ENCODE measurements at regions not wholly inside any gene's neighbourhood (a gene's known extent, or its start where the extent isn't known, plus 50 kb on each side); places are given as distances from the start of the nearest gene placed in this dataset.

GRCh38 chr15:69852482-69852881 lies 245.2 kb downstream of the TLE3 start:
- Histone ChIP-seq H3K9me3 (no peaks in the 10 kb centered on the region), H3K4me1 (no peaks in the 10 kb centered on the region), H3K36me3 (no peaks in the 10 kb centered on the region), H3K4me3 (no peak overlapping the region), H3K27me3 (peaks cover 0 to 3% of the 10 kb centered on the region in 2 donors), H3K27ac (no peak overlapping the region)
- intact Hi-C loops (cut with DNase I; ENCODE audit: low total_unique reads) = no loop called here
- DNase-seq = no peak
- TF ChIP-seq CTCF (IDR thresholded peaks at IDR 0.05) = no peak

- Histone ChIP-seq H3K9me3 (no peaks in the 10 kb centered on the region), H3K27ac (no peak overlapping the region), H3K4me3 (no peak overlapping the region), H3K27me3 (peaks cover 0 to 7% of the 10 kb centered on the region in 2 donors), H3K4me1 (no peaks in the 10 kb centered on the region), H3K36me3 (no peaks in the 10 kb centered on the region)
- DNase-seq = no peak
- intact Hi-C loops (cut with DNase I; ENCODE audit: low total_unique reads) = no loop called here
- no peak for TF ChIP-seq CTCF (IDR thresholded peaks at IDR 0.05)
Measured at GRCh38 chr15:69852916-69853315, 244.8 kb downstream of the TLE3 start.

- no peak for DNase-seq
- Histone ChIP-seq H3K9me3 (no peaks in the 10 kb centered on the region), H3K27ac (no peak overlapping the region), H3K4me1 (no peaks in the 10 kb centered on the region), H3K36me3 (no peaks in the 10 kb centered on the region), H3K4me3 (no peak overlapping the region), H3K27me3 (peaks cover 0 to 8% of the 10 kb centered on the region in 2 donors)
- no peak for TF ChIP-seq CTCF (IDR thresholded peaks at IDR 0.05)
- intact Hi-C loops (cut with DNase I; ENCODE audit: low total_unique reads) = no loop called here
Measured at GRCh38 chr15:69853544-69853951, 244.2 kb downstream of the TLE3 start.

GRCh38 chr15:69854001-69854400 lies 243.7 kb downstream of the TLE3 start:
- H3K36me3 ChIP-seq = no peaks in the 10 kb centered on the region
- H3K27me3 ChIP-seq = peaks cover 0 to 8% of the 10 kb centered on the region in 2 donors
- no peaks in the 10 kb centered on the region for H3K4me1 ChIP-seq
- DNase-seq = no peak
- intact Hi-C loops (cut with DNase I; ENCODE audit: low total_unique reads) = no loop called here
- H3K4me3 ChIP-seq = no peak overlapping the region
- no peak for TF ChIP-seq CTCF (IDR thresholded peaks at IDR 0.05)
- H3K9me3 ChIP-seq = no peaks in the 10 kb centered on the region
- no peak overlapping the region for H3K27ac ChIP-seq

- no peak for DNase-seq
- TF ChIP-seq CTCF (IDR thresholded peaks at IDR 0.05) = no peak
- intact Hi-C loops (cut with DNase I; ENCODE audit: low total_unique reads) = no loop called here
Measured at GRCh38 chr15:69854521-69855181, 243.1 kb downstream of the TLE3 start.

More at GRCh38 chr15:69854521-69855181, 243.1 kb downstream of the TLE3 start:
- H3K4me1 ChIP-seq = no peaks in the 10 kb centered on the region
- peaks cover 0 to 8% of the 10 kb centered on the region in 2 donors for H3K27me3 ChIP-seq
- H3K27ac ChIP-seq = no peak overlapping the region
- H3K36me3 ChIP-seq = no peaks in the 10 kb centered on the region
- no peaks in the 10 kb centered on the region for H3K9me3 ChIP-seq
- no peak overlapping the region for H3K4me3 ChIP-seq
